ENCODE measurements at regions not wholly inside any gene's neighbourhood (a gene's known extent, or its start where the extent isn't known, plus 50 kb on each side); places are given as distances from the start of the nearest gene placed in this dataset.

GRCh38 chr17:22599322-22599721, 907.0 kb downstream of the KCNJ18 start:
- no peak for DNase-seq (ENCODE audit: low read depth, low spot score)

DNA sequence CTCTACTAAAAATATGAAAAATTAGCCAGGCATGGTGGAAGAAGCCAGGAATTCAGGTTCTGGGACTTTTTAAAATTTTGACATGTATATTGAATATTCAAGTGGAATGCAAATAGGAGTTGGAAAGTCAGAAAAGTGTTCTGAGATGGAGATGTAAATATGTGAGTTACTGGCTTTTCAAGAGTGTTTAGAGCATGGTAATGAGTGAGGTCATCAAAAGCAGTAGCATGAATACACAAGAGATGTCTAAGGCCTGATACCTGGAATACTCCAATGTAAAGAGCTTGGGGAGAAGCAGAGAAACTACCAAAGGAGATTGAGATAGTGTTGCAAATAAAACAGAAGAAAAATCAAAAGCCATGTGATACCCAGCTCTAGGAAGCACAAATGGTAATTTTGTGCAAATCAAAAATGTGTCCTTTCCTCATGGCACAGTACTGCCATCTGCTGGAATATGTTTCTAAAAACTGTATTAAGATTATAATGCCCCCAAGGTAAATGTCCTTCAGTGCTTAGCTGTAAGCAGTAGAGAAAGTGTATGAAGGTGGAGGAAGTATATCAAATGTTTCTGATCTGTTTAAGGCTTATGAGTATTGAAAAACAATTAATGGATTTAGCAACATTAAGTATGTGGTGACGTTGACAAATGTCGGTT, 908.4 kb downstream of the KCNJ18 start:
- no peak for DNase-seq (ENCODE audit: low read depth, low spot score)

All from iPS DF 19.7 (cell line).